Hindlimb muscle (tissue), 1 donor: ENCODE measurements at regions not wholly inside any gene's neighbourhood (a gene's known extent, or its start where the extent isn't known, plus 50 kb on each side); places are given as distances from the start of the nearest gene placed in this dataset.
"Not testable (repeated sequence)": the region's sequence is repeated elsewhere in the genome, so short reads cannot be mapped to it uniquely, and the experiment has no call there.

Source experiments
- DNase-seq: peaks from one replicate; pipeline ENCODE4 v3.0.0-alpha.2; 2013

DNA sequence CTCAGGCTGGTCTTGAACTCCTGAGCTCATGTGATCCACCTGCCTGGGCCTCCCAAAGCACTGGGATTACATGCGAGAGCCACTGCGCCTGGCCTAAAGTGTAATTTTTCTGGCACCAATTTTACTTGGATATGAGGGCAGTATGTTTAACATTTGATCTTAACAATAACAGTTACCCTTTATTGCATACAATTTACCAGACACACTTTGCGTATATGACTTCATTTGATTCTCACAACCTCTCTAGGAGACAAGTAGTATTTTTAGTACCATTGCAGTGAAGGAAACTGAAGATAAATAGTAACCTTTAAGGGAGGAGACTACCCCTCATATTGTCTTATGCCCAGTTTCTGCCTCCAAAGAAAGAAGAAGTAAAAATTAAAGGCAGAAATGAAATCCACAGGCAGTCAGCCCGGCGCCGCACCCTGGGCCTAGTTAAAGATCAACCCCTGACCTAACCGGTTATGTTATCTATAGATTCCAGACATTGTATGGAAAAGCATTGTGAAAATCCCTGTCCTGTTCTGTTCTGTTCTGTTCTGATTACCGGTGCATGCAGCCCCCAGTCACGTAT lies 54.0 kb downstream of the CYP26A1 start:
- not testable (repeated sequence) for DNase-seq

DNA sequence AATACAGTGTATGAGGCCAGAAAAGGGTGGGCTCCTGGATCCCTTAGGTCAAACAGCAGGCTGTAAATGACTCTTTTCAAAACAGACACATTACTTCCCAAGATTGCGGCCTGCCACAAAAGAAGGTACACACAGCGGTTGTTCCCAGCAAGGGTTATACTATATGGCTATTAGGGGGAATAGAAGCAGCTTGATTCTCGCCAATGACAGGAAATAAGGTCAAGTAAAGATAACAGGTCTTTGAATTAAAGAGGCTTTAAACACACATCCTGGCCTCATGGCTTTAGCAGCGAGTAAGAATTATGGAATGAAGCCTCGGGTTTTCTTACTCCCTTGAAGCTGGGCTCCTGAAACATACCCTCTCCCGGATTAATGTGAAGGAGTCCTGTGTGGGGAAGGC lies 58.3 kb downstream of the CYP26A1 start:
- no peak for DNase-seq

DNA sequence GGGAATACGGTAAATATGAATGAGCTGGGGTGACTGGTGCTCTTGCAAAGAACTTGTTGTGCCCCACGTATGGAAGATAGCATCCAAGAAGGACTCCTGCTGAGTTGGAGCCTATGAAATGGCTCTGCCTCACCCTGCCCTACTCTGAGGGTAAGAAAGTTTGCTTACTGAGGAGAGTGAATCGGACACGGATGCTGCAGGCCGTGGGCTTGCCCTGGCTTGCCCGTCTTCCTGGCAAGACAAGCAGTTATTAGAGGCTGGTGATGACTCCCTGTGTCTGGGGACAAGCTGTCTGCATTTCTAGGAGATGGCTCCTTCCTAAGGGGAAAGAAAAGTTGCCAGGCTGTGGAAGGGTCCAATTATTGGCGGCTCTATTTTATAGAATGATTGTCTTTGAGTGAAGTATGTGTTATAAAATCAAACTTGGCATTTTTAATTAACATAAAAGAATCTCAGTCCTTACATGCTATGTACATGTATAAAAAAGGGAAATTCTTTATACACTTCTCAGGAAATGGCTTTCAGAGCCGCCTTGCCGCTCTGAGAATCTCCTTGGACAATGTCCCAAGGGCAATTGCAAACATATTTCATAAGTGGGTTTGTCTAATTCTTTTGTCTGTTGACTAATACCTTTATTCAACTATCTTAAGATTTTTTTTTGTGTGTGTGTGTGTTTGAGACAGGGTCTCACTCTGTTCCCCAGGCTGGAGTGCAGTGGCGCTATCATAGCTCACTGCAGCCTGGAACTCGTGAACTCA lies 64.6 kb downstream of the CYP26A1 start:
- DNase-seq: no peak

DNA sequence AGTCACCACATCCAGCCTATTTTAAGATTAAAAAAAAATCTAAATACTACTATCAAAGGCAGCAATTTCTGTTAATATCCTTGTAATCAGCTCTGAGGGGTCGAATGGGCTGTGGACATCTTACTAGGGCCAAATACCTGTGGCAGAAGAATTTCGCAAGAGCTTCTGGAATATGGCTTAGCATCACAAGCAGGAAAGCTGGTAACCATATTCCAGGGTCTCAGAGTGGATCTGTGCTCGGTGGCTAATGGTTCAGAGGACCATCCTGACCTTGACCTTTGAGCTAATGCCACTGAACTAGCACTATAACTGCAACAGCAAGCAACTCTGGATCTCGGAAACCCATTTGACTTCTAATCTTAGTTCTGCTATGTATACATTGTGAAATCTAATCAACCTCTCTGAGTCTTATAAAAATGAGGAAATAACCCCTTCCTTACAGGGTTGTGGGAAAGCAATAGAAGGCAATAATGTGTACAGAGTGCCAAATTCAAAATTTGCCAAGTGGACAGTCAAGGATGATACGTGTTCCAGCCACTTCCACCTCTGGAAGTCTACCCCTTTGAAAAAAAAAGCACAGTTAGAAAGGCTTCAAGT lies 65.5 kb downstream of the CYP26A1 start:
- no peak for DNase-seq

DNA sequence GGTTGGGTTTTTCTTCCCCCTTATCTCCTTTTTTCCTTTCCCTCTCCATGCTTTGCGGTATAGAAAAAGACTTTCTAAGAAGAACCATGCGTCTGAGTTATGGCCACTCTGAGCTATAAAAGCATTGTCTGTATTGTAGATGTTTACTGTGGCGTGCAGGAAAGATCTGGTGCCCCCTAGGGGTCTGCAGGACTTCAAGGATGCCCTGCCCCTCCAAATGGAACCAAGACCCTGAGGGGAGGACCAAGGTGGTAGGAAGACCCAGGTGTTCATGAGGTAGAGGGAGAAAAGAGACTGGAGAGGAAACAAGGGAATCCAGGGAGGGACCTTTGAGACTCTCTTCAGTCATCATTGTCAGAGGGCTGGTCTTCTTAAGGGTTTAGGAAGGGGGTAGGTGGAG lies 68.8 kb downstream of the CYP26A1 start:
- no peak for DNase-seq

DNA sequence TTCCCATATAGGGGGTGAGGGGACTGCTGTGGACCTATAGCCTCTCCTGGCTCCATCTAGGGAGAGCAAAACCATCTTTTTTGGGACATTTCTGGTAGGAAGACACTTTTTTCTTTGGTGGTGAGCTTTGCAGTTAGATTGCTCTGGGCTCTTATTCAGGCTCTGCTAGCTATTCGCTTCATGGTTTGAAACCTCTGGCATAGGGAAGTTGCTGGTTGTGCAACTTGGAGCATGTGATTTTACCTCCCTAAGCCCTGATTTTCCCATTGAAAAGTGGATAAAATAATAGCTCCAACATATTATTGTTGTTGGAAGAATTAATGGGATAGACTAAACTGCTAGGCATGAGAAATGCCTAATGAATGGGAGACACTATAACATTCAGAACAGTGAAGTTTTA lies 69.6 kb downstream of the CYP26A1 start:
- no peak for DNase-seq

DNA sequence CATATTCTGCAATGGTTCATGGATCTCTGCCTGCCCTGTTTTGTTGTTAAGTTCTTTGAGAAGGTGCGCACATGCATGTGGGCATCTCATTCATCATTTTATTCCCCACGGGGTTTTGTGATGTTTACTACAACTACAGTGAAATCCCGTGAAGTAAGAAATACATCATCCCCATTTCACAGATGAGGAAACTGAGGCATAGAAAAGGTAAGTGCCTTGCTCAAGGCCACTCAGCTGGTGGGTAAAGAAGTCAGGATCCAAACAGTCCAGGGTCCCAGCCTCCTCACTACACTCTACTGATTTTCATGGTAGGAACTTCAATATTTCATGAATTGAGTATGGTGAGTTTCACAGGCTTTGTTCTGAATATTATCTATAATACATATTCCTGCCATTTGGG lies 72.6 kb downstream of the CYP26A1 start:
- DNase-seq: no peak

DNA sequence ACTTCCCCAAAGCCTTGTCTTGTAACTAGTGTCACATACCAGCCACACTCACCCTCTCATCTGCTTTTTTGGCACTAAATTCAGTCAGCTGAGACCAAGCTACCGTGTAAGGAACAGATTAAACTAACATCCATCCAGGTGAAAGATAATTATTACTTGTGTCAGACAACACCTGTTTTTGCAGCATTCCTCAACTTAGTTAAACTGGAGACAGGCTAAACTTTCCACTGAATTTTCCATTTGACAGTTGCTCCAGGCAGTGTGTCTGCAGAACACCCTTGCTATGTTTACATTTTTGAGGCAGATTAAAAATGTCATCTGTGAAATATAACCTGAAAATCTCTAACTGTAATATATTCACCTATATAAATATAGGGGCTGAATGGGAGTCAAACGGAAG lies 73.6 kb downstream of the CYP26A1 start:
- peak; percentile 29 for DNase-seq

DNA sequence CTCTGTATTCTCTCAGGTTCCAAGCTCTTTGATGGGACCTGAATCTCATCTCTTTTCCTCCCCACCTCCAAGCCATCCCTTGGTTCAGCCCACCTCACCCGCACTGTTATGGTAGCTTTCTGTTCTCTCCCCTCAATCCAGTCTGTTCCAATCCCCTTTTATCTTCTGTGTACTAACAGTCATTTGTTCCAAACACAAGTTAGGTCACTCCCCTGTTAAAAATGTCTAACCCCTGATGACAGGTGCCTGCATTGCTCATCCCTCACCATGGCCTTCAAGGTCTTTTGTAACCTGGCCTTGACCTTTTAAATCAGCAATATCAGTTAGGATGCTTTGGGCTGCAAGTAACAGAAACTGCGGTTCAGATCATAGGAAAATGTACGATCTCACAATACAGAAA lies 74.8 kb downstream of the CYP26A1 start:
- DNase-seq: no peak

DNA sequence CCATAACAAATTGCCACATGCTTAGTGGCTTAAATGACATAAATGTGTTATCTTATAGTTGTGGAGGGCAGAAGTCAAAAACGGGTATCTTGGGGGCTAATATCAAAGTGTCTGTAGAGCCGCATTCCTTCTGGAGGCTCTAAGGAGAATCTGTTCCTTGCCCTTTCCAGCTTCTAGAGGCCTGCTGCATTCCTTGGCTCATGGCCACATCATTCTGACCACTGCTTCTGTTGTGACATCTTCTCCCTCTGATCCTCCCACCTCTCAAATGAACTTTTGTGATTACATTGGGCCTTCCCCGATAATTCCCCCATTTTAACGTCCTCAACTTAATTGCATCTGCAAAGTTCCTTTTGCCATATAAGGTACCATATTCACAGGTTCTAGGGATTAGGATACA lies 76.1 kb downstream of the CYP26A1 start:
- no peak for DNase-seq

DNA sequence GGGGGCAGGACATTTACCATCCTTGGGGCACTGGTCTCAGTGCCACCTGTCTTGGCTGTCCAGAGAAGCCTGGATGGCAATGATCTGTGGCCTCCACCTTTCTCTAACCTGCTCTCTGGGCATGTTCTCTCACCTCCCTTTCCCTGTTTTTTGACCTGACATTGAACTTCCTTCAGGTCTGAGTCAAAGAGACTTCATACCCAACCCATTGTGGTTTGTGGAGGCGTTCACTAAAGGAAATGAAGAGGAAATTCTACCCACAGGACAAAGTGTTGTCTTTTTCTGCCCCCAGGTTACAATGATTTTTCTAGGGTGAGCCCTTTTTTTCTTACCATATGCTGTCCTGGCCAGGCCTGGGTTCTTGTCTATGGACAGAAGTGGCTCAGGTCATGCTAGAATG lies 76.6 kb downstream of the CYP26A1 start:
- DNase-seq: no peak

DNA sequence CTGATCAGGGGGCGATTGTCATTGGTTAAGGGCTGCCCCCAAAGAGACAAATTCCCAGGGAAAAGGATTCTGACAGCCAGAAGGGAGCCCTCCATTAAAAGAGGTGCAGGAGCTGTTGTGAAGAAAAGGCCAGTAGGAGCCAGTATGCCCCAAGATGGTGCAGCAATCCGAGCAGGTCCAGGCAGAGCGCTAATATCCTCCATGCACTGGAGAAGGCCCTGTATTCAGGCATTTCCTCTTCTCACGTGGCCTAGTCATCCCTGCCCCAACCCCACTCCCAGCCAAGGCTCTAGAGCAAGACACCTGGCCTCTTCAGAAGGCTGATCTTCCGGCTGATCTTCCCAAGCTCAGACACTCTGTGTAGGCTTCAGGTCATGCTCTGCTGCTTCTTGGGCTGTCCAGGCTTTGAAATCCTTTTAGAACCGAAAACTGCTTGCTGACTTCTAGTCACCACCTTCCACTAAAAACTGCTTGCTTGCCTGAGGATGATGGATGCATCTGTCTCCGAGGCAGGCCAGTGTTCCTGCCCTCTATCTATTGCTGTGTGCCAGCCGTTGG lies 77.4 kb downstream of the CYP26A1 start:
- DNase-seq: no peak

DNA sequence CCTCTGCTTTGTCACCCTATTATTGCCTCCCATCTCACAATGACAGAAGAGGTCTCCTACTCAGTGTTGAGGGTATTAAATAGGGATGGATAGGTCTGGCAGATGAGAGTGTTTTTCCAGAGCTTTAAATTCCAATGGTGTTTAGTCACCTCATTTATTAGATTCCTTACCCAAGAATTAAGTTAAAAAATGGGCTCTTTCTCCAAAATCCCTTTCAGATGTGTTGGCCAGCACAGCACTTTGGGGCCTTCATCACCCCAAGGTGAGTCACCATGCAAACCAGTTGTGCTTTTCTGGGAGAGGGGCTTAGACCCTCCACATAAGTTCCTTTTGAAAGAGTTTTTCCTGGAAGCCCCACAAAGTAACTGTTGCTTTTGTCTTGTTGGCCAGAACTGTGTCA lies 78.4 kb downstream of the CYP26A1 start:
- DNase-seq: peak; percentile 20

DNA sequence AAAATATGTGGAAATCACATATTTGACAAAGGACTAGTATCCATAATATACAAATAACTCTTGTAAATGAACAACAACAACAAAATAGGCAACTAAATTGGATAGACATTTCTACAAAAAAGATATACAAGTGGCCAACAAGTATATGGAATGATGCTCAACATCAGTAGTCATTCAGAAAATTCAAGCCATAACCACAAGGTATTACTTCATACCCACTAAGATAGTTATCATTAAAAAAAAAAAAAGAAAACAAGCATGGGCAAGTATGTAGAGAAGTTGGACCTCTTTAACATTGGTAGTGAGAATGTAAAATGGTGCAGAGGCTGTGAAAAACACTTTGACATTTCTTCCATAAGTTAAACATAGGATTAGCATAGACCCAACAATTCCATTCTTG lies 80.8 kb downstream of the CYP26A1 start:
- no peak for DNase-seq

DNA sequence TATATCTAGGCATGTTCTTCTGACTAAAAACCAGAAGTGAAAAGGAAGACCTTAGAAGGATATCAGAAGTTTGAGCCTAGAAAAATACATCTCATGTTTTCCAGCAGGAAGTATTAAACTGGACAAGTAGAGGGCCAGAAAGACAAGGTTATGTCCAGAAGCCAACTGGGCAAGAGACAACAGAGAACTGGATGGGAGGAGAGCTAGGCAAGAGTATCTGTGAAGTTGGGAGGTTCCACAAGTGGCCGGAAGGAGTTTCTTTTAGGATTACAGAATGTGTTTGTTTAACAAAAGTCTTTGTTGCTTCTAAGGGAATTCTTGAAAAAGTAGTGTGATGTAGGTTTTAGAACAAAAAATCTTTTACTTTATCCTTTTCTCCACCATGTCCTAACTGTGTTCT lies 86.4 kb downstream of the CYP26A1 start:
- no peak for DNase-seq

DNA sequence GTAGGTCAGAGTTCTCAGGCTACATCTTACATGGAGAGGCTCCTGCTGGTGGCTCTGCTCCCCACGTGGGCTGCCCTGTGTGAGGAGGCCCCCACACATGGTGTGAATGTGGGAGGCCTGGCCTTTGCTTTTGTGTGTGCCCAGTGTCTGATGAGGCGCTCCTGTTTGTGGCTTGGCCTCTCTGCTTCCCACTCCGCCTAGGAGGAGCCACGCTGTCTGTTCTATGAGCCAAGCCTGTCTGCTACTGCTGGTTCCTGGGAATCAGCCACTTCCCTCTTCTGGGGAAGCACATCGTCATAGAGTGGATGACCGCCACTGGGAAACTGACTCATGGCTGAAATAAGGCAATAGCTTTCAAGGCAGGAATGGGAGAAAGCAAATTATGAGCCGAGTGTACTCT lies 87.1 kb downstream of the CYP26A1 start:
- no peak for DNase-seq

DNA sequence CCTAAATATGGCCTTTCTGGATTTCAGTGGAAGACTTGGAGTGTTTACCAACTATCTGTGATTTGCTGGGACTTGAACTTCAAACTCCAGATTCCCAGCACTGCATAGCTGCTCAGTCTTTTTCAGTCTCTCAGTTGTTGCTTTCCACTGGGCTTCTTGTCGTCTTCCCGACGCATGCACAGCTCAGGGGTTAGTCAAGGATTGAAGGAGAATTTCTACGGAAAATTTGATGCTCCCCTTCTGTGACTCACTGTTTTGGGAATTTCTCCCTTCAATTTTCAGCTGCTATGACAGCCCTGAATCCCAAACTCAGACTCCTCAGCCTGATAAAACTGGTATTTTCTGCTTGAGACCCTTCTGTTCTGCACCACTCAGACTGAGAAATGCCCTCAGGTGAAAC lies 91.7 kb downstream of the CYP26A1 start:
- DNase-seq: peak; percentile 38

DNA sequence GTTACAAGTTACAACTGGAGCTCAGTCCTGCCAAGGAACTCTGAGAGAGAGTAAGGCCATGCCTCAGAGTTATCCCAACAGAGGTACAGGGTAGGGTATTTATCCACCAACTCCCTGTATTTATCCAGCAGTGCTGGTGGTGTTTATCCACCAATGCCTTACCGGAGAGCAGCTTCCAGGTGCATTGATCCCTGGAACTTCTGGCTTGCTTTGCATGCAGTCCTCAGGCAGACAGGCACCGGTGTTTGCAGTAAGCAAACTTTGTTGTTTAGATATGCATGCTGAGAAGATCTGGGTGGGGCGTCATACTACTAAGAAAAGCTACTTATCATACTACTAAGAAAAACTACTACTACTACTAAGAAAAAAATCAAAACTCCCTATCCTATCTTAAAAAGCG lies 92.4 kb downstream of the CYP26A1 start:
- no peak for DNase-seq

DNA sequence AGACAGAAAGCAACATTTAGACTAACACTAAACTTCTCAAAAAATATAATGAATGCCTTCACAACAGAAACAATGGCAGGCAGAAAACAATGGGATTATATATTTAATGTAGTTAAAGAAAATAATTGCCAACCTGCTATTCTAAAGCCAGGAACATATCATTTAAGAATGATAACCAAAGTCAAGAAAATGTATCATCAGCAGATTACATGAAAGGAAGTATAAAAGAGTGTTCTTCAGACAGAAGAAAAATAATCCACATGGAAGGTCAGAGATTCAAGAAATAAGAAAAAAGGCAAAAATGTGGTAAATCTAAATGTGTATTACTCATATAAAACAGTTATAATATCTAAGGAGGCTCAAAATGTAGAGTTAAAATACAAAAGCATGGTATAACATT lies 98.1 kb downstream of the CYP26A1 start:
- no peak for DNase-seq

DNA sequence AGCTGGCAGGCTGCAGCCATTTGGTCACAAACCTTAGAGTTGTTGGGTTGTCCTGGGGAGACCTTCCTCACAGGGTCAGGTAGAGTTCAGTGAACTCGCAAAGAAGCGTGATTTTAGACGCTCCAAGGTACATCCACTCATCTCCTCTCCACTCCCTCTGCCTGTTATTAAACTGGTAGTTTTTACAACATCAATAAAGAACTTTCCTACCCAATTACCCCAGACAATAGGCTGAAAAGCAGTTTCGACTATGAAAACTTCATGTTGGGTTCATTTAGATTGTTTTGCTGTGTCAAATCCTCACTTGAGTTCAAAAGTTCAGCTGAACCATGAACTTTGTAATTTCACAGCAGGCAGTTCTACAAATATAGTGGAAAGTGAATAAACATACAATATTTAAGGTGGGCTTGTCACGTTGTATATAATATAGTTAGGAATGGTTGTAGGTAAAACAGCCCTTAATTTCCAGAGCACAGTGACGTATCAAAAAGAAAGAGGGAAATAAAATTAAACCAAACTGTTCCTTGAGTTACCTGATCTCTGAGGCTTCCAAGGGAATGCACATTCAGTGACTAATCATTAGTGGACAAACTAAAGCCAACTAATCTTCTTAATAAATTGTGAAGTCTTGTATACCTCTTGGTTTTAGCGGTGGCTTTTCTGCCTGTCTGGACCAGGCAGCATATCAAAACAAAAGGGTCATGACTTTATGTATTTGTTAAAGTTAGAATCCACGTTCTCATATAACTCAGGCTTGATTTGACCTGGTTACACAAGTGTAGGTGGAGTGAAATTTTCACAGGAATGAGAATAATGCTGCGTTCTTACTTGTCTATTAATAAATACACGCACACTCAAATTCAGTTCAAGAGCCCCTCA lies 100.5 kb downstream of the CYP26A1 start:
- DNase-seq: no peak

DNA sequence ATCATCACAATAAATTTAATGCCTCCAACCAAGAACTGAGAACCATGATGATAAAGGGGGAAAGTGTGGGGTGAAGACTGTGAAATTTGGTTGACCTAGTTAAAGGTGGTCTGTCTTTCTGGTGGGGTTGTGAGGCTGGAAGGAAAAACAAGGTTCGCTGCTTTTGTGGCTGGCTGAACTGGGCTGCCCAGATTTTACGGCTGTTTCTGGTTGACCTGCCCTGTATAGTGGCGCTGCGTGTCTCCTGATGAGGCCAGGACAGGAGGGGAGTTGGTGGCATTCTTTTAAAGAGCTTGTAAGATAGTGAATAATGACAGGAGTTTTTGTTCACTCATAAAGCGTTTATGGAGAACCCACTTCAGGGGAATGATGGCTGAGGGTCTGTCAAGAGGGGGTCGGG lies 101.8 kb downstream of the CYP26A1 start:
- DNase-seq: no peak

DNA sequence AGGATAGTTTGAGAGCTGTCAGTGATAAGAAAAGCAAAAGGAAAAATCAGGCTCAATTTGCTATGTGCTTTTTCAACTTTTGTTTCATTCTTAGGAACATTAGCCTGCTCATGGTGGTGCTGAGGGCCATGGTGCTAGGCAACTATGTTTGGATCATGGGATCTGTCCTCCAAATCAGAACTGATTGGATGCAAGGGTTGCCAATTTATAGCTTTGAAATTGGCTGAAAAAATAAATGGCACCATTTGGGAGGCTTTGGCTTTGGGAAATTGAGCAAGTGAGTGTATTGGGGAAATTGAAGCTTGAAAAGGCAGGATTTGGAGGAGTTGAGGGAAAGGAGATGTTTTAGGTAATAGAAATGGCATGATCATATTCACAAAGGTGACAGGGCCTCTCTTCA lies 103.8 kb downstream of the CYP26A1 start:
- DNase-seq: no peak

DNA sequence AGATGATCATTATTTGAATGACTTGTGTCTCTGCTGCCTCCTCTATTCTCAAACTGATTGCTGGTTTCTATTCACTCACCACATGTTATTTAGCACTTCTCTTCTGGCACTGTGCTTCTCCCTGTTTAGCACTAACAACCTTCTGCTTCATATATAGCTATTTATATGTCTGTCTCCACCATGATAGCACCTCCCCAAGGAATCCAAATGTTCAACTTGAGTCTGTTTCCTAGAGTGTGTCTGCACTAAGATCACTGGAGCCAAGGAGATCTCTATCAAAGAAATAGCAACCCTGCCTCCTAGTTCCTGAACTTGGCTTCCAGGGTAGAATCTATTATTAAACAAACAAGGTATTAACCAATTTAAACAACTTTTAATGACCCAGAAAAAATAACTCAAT lies 104.5 kb downstream of the CYP26A1 start:
- no peak for DNase-seq
